ENCODE measurements at regions not wholly inside any gene's neighbourhood (a gene's known extent, or its start where the extent isn't known, plus 50 kb on each side); places are given as distances from the start of the nearest gene placed in this dataset.

DNA sequence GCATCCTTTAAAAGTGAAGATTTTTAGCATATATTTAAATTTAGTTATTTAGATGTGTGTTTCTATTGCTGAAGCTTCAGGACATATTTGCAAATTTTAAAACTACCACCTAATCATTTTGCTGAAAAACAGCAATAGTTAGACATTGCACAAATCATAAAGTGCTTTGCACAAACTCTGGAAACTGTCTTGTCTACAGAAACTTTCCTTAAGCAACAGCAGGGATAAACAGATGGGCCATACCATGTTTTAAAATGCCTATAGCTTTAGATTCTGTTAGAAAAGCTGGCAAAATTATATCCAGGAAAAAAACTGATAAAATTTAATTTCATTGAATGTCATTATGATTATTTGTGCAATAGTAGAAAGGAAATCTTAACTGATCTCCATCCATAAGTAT is 1313.9 kb upstream of the ACVR2A start:
- TF ChIP-seq, protein P1, sequence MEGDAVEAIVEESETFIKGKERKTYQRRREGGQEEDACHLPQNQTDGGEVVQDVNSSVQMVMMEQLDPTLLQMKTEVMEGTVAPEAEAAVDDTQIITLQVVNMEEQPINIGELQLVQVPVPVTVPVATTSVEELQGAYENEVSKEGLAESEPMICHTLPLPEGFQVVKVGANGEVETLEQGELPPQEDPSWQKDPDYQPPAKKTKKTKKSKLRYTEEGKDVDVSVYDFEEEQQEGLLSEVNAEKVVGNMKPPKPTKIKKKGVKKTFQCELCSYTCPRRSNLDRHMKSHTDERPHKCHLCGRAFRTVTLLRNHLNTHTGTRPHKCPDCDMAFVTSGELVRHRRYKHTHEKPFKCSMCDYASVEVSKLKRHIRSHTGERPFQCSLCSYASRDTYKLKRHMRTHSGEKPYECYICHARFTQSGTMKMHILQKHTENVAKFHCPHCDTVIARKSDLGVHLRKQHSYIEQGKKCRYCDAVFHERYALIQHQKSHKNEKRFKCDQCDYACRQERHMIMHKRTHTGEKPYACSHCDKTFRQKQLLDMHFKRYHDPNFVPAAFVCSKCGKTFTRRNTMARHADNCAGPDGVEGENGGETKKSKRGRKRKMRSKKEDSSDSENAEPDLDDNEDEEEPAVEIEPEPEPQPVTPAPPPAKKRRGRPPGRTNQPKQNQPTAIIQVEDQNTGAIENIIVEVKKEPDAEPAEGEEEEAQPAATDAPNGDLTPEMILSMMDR (IDR thresholded peaks at IDR 0.05; ENCODE audit: low read depth, low read length, missing control alignments), result no peak
- H3K4me3 ChIP-seq (replicated peaks; ENCODE audit: low read depth, low read length), result no peak overlapping the region
- DNase-seq (ENCODE audit: extremely low read depth, low read depth), result no peak

DNA sequence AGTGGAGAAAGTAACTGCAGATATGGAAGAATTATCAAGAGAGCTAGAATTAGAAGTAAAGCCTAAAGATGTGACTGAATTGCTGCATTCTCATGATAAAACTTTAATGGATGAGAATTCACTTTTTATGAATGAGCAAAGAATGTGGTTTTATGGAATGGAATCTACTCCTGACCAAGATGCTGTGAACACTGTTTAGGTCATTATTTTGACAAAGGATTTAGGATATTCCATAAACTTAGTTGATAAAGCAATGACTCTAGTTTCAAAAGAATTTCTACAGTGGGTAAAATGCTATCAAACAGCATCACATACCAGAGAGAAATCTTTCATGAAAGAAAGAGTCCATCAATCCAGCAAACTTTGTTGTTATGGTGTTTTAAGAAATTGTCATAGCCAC is 1317.7 kb upstream of the ACVR2A start:
- no peak overlapping the region for H3K4me3 ChIP-seq (replicated peaks; ENCODE audit: low read depth, low read length)
- TF ChIP-seq, protein P1 (IDR thresholded peaks at IDR 0.05; ENCODE audit: low read depth, low read length, missing control alignments), result no peak
- DNase-seq (ENCODE audit: extremely low read depth, low read depth), result no peak

DNA sequence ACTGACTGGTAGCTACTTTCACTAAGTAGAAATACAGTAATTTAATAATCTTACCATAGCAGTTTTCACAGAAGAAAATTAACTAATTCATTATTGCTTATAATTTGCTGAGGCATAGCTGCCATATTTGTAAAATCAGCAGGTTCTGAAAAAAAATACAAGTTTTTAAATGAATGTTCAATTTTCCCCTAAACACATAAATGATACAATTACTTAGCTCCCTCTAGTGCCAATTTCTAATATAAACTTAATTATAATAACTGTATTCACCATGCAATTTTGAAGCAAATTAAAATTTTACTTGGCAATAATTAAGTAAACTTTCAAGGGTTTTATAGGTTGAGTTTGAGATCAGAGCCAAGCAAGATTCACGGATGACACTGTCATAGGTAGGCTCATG is 1321.6 kb upstream of the ACVR2A start:
- TF ChIP-seq, protein P1 (IDR thresholded peaks at IDR 0.05; ENCODE audit: low read depth, low read length, missing control alignments), result no peak
- no peak for DNase-seq (ENCODE audit: extremely low read depth, low read depth)
- H3K4me3 ChIP-seq (replicated peaks; ENCODE audit: low read depth, low read length), result no peak overlapping the region

DNA sequence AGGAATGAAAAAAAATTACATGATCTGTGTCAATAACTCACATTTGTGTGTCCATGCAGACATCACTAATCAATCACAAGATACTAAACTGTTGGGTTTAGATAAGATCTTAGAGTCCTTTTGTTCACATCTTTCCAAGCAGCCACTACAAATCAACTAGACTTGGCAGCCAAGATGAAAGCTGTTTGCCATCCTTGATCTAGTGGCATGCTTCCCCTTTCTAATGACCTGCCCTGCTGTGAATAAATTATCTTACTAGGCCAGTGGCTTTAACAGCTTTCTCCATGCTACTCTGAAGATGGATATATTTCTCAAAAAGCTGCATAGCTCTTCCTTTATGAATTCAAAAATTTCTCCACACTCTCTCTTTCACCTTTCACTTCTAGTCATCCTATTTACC is 1338.0 kb upstream of the ACVR2A start:
- TF ChIP-seq, protein P1 (IDR thresholded peaks at IDR 0.05; ENCODE audit: low read depth, low read length, missing control alignments), result no peak
- no peak for DNase-seq (ENCODE audit: extremely low read depth, low read depth)
- H3K4me3 ChIP-seq (replicated peaks; ENCODE audit: low read depth, low read length), result no peak overlapping the region

DNA sequence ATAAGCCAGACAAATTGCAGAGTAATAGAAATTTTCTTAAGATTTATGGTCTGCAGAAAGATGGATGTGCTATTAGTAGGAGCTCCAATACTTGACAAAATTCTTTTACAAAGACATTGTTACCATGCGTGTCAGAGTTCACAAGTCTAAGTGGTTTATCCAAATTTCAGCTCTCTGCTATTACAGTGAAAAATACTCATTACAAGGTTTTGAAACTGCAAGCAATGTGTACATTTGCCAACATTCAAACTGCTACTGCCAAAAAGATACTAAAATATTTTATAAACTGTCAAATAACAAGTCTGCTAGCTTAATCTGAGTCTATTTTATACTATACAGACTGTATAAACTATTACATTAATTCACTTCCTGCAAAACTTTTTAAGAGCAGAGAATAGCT is 1341.5 kb upstream of the ACVR2A start:
- DNase-seq (ENCODE audit: extremely low read depth, low read depth), result no peak
- no peak overlapping the region for H3K4me3 ChIP-seq (replicated peaks; ENCODE audit: low read depth, low read length)
- TF ChIP-seq, protein P1 (IDR thresholded peaks at IDR 0.05; ENCODE audit: low read depth, low read length, missing control alignments), result no peak

DNA sequence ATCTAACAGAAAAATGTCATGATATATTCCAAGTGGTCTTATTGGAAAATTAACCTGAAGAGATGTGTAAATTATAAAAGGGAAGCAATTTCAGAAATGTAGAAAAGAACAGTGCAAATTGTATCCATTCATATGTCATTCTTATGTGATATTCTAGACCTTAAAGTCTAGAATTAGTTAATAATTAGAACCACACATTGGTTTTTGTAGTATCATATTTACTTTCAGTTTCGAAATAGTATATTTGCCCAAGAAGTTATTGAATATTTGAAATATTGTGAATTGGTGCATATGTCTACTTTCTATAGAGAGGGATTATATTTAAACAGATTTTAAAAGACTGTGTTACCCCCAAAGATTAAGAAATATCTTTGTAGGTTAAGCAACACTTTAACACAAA is 1348.6 kb upstream of the ACVR2A start:
- H3K4me3 ChIP-seq (replicated peaks; ENCODE audit: low read depth, low read length), result no peak overlapping the region
- TF ChIP-seq, protein P1 (IDR thresholded peaks at IDR 0.05; ENCODE audit: low read depth, low read length, missing control alignments), result no peak
- DNase-seq (ENCODE audit: extremely low read depth, low read depth), result no peak

DNA sequence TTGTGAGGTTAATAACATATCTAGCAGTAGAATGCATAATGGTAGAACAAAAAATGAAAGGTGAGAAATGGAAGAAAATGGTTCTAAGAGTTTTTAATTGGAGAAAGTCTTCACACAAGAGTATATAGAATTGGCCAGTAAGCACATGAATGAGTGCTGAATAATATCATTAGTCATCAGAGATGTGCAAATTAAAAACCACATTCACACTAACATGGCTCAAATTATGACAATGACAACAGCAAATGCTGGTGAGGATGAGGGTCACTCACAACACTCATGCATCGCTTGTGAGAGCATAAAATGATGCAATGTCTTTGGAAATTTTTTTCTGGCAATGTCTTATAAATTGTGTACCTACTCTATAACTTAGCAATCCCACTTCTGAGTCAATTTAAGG is 1355.4 kb upstream of the ACVR2A start:
- no peak for DNase-seq (ENCODE audit: extremely low read depth, low read depth)
- H3K4me3 ChIP-seq (replicated peaks; ENCODE audit: low read depth, low read length), result no peak overlapping the region
- TF ChIP-seq, protein P1 (IDR thresholded peaks at IDR 0.05; ENCODE audit: low read depth, low read length, missing control alignments), result no peak

All from HFF-Myc (cell line).